K562 (cell line): ENCODE measurements at regions not wholly inside any gene's neighbourhood (a gene's known extent, or its start where the extent isn't known, plus 50 kb on each side); places are given as distances from the start of the nearest gene placed in this dataset.

Experiments used
- ASH1L ChIP-seq: fragments of 450-650 bp; IDR thresholded peaks from 2 replicates; pipeline ENCODE4 v1.6.1; 2018; ENCODE audit warnings: borderline replicate concordance, mild to moderate bottlenecking, low read depth; ENCODE audit not compliant: partially characterized antibody
- CHD2 ChIP-seq: IDR thresholded peaks from 2 replicates; pipeline ENCODE4 v1.6.1; 2011; ENCODE audit warnings: low read depth, low read length
- NFIC ChIP-seq: fragments of 450-650 bp; IDR thresholded peaks from 2 replicates; pipeline ENCODE4 v1.6.1; 2017; ENCODE audit warnings: mild to moderate bottlenecking, inconsistent platforms
- ZNF766 ChIP-seq: fragments of 200-800 bp; sonication (Bioruptor generic); conservative IDR thresholded peaks from 2 replicates; pipeline ENCODE4 v1.6.1; 2016; ENCODE audit warnings: missing genetic modification characterization, missing compliant biosample characterization

- TF ChIP-seq ZNF766 (no peak), NFIC (no peak), CHD2 (no peak), ASH1L (no peak)
These were observed 147.8 kb upstream of the KLHL29 start for GRCh38 chr2:23237147-23237546.
